CD4-positive, alpha-beta T cell treated with Interleukin-12 subunit alpha and Interleukin-12 subunit beta, for 1 hour (primary cell): ENCODE measurements at regions not wholly inside any gene's neighbourhood (a gene's known extent, or its start where the extent isn't known, plus 50 kb on each side); places are given as distances from the start of the nearest gene placed in this dataset.
"Not testable (repeated sequence)": the region's sequence is repeated elsewhere in the genome, so short reads cannot be mapped to it uniquely, and the experiment has no call there.

Source experiments
- DNase-seq: peaks from one replicate; pipeline ENCODE4 v3.0.0-alpha.2; 2020

DNA sequence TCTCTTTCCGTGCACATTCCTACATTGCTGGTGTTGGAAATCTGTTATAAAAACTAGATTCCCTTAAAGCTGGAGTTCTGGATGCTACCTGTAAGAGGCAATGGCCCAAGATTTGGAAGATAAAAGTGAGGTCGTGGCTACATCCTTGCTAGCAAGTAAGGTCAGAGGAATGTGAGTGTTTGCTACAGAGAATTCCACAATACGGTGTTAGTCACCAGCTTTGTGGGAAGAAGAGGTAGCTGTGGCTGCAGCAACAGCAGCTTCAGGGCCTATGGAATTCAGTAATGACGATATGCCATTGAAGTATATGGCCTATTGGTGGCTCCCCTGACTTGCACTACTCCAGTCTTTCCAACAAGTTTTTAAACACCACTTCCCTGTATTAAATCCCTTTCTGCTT, 227.7 kb upstream of the TMEM260 start:
- no peak for DNase-seq

DNA sequence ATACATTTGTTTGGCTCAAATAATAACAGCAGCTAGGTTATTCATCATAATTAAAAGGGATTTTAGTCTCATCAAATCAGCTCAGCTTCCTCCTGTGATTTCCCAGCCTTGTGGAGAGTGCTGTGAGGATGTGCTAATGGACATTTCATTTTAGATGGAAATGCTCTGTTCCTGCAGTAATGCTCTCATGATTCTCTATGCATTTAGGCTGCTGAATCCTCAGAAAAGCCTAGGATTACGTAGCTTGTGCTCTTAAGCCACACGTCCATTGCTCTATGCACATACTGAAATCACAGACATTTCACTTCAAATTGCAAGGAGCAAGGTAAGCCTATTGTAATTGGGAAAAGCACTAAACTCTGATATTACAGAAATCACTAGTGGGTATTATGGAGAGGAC, 226.6 kb upstream of the TMEM260 start:
- DNase-seq = no peak

DNA sequence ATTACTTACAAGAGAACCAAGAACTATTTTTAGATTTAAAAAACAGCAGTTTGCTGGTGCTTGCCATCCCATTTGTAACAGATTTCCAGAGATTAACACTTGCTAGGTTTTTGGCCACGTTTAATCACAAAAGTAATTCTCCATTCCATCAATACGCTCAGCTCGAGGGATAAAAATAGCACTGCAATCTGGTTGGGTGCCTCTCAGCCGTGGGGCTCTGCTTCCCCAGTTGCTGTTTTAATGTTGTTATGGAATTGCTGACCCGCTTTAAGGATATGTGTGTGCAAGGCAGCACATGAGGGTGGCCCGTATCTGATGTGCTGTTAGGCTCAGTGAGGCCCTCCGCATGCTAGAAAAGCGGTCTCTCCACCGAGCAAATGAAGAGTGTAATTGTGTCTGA, 222.2 kb upstream of the TMEM260 start:
- DNase-seq = no peak

DNA sequence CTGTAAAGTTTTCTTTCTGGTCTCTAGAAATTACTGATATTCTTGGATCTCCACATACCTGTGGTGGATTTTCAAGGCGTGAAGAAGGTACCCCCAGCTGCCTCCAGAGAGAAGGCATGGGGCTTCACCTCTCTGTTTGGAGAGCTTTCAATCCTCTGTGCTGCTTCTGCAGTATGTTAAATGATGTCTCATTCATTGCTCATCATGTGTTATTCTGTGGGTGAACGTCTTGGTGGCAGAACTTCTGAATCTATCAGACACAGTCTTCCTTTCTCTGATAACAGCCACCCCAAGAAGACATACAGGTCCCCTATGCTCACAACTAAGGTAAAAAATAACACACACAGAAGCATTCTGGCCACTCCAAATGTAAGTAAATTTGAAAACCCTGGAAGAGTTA, 221.3 kb upstream of the TMEM260 start:
- DNase-seq = no peak

DNA sequence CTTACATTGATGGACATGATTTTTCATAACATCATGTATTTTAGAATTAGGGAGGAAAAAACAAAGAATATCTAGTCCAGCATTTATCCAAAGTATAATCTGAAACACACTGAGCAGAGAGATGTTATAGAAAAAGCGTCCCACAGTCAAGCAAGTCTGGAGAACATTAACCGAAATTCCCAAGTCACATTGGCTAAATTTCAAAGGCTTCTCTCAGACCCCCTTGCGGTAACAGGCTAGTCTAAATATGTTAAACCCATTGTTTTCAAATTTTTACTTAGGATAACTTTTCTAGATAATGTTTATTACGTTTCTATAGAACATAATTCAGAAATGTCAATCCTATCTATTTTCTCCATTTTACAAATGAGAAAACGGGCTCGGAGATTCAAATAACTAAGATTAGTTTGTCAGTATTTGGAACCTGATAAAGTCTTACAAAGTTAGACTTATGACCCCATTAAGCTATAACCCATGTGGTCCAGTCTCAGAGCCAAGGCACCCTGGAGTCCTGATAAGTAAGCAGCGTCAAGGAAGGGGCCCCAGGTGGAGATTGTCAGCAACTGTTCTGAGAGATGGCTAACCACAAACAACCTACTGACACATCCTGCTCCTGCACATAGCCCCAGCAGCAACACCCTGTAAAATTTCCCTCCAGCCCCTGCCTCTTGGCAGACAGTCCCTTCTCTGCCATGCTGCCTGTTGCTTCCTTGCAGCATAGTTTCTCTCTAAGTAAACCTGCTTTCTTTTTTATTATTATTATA, 220.6 kb upstream of the TMEM260 start:
- DNase-seq = no peak

DNA sequence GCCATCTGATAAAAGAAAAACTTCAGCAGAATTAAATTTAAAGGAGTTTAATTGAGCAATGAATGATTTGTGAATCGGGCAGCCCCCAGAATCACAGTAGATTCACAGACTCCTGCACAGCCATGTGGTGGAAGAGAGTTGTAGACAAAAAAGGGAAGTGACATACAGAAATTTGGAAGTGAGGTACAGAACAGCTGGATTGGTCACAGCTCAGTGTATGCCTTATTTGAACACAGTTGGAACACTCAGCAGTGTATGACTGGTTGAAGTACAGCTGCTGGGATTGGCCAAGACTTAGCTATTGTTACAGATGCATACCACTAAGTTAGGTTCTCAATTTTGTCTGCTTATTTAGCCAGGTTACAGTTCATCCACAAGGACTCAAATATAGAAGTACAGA, 213.9 kb upstream of the TMEM260 start:
- DNase-seq = not testable (repeated sequence)

DNA sequence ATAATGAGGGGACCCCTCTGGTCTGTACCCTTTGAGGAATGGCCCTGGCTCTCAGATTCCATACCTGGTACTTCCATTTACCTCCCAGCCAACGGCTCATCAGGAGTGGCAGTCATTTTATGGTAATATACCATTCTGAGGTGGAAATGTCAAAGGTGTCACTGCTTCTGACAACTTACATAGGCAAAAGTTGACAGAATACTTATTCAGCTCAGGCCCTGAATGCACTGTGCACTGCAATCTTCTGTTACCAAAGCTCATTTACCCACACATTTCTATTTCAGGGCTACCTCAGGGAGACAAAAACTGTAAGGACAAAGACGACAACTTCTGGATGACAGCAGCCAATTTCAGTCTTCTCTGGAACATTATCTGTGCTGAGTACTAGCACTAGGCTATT, 212.2 kb upstream of the TMEM260 start:
- DNase-seq = no peak

DNA sequence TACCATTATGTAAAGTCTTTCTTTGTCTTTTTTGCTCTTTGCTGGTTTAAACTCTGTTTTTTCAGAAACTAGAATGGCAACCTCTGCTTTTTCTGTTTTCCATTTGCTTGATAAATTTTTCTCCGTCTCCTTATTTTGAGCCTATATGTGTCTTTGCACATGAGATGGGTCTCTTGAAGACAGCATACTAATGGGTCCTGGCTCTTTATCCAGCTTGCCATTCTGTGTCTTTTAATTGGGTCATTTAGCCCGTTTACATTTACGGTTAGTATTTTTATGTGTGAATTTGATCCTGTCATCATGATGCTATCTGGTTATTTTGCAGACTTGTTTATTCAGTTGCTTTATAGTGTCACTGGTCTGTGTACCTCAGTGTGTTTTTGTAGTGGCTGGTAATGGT, 207.9 kb upstream of the TMEM260 start:
- DNase-seq = no peak

DNA sequence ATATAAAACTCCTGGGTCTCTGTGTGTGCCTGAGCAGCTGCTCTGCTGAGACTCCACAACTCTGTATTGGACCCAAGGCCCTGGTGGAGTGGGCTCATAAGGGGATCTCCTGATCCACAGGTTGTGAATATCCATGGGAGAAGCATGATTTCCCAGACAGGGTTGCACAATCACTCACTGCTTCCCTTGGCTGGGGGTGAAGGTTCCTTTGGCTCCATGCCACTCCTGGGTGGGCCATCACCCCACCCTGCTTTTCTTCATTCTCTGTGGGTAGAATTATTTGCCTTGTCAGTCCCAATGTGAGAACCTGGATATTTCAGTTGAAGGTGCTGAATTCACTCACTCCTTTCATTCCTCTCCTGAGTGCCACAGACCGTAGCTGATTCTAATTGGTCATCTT, 205.2 kb upstream of the TMEM260 start:
- DNase-seq = no peak

DNA sequence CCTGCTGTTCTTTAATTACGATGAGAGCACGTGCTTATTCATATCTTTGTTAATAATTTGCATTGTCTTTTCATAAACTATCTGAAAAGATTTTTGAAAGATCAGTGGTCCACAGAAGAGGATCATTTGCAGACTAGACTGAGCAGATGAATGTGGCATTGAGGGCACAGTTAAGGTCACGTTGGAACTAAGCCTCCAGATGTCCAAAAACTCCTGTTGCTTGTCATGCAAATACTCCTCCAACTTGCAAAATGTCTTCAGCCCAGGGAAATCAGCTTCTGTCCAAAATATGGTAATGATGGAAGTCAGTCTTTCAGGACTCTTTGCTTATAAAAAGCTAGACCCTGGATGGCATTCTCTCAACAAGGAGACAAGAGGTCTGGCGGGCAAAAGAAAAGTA, 201.6 kb upstream of the TMEM260 start:
- no peak for DNase-seq

DNA sequence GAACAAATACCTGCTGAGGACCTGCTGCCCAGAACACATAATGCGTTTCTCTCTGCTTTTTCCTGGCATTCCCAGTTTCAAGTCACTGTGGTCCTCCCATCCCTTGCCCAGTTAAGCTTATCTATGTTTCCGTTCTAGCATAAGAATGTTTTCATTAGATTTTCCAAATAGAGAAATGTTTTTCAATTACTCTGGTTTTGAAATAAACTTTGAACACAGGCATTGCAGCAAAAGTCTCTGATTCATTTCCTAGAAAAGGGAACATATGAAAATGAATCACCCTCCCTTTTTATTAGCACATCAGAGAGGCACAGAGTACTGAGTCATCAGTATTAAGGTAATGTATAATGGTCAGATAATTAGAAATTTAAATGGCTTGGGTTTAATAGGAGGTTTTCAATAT, 201.1 kb upstream of the TMEM260 start:
- DNase-seq = no peak

DNA sequence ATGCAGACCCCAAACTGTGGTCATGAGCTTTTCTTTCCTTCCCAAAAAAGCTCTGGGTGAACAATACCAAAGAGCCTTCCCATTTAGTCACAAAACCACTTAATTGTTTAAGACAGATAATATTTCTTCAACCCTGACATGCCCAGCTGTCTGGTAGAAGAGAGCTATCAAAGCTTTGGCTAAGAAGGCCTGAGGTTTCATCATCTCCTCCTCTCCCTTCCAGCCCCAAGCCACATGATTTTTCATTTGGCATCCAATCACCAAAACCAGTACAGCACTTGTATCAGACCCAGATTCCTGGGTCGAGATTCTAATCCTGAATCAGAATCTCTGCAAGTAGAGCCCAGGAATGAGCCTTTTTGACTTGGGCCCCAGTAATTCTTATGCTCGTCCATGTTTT, 199.6 kb upstream of the TMEM260 start:
- DNase-seq = no peak

DNA sequence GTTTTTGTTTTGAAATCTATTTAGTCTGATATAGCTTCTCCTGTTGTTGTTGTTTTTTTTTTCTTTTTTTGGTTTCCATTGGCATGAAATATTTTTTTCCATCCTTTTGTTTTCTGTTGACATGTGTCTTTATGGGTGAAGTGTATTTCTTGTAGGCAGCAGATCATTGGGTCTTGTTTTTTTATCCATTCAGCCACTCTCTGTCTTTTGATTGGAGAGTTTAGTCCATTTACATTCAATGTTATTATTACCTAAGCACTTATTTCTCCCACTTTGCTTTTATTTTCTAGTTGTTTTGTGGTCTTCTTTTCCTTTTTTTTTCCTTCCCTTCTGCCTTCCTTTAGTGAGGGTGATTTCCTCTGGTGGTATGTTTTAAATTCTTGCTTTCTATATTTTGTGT, 193.6 kb upstream of the TMEM260 start:
- DNase-seq = no peak

DNA sequence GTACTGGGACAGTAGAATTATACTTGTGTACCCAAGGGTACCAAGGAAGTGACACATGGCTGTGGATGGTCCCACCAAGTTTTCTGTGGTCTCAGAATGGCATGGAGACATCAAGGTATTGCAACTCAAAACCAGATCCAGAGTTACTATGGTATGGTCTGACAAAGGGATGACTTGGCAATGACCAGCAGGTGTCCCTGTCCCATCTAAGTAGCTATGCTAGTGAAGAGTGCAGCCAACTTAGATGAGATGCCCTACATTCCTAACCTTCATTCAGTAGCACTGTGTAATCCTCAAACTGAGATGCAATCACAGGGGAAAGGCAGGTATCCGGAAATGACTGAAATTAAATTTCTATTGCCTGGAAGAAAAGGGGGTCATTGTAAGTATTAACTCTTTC, 188.7 kb upstream of the TMEM260 start:
- DNase-seq = no peak

DNA sequence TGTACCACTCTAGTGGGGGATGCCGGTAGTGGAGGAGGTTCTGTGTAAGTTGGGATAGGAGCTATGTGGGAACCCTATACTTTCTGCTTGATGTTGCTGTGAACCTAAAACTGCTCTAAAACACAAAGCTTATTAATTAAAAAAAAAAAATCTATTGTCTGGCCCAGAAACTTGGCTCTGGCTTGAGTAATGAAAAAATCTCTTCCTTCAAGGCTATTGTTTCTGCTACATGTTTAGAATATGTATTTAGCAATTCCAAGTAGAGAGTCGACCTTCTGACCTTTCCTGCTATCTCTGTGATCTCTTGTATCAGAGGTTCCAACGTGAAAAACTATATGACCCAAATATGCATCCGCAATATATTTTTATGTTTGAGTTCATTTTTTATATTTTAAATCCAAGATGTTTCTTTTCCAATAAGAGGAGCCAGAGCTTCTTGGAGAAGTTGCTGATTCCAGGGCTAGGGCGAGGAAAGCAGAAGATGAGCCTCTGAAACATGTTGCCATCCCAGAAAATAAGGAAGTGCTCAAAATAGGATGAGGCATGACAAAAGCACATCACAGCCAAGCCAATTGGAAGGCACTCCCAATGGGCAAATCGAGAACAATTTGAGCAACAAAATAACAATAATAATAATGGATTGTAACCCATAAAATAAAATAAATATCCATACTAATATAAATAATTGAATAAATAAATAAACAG, 184.6 kb upstream of the TMEM260 start:
- DNase-seq = no peak

DNA sequence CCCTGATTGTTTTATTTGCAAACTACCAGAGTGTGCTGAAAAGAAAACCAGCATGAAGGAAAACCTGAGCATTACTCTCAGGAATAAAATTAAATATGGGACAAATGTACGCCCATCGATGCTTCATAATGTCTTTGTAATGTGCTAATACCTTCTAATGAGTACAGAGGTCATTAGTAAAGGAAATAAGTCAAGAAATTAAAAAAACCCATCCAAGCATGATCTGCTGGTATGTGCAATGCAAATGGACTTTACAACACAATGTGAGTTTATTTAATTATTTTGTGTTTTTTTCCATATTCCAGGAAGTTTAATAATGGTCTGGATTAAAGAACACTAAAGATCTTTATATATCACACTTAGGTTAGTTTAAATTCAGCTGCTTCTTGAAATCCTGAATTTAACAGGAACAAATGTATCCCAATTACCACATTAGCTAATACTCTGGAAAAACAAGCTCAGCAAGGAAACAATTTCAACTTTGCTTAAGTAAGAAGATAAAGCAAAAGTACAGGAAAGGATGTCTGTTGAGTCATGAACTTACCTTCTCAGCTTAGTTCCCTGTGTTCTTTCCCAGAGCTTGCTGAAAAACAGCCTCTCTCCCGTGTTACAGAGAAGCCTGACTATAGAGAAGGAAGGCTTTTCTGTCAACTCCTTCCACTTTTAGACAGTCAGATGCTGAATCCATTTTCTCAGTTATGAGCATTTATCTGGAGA, 179.3 kb upstream of the TMEM260 start:
- no peak for DNase-seq

DNA sequence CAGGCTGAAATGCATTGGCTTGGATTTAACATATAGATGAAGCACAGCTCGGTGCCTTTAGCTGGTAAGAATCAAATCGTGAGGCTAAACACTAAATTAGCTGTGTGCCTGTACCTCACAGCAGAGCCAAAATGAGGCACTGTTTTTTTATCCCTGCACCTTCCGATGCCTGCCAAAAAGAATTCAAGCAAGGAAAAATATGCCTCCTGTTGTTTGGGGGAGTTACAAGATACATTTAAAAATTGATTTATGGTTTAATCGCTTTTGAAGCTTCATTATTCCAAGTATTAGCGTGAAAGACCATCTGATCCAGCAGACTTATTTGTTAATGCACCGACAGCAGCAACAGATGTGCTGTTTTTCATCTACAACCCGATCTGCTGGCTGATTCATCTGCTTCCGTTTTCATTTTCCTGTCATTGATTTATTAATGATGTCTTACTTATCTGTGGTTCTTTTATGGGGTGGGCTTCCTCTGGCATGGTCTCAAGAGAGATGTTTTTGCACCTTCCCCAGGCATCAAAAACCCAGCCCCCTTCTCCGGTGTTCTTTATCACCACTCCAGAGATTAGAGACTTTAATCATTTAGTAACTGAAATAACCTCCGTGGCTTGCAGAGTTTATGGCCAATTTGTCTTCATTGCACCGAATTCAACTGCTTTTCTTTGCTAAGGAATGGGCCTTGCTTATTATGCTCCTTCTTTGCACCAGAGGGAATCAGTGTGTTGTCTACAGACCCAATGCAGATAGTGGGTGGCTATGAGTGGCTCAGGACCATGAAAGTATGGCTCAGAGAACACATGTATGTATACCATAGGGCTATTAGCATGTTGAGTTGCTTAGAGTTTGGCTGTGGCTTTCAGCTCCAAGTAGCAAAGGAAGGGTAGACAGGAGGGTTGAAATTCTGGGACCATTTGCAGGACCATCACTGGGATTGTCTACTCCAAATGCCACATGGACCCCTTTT, 166.8 kb upstream of the TMEM260 start:
- no peak for DNase-seq

DNA sequence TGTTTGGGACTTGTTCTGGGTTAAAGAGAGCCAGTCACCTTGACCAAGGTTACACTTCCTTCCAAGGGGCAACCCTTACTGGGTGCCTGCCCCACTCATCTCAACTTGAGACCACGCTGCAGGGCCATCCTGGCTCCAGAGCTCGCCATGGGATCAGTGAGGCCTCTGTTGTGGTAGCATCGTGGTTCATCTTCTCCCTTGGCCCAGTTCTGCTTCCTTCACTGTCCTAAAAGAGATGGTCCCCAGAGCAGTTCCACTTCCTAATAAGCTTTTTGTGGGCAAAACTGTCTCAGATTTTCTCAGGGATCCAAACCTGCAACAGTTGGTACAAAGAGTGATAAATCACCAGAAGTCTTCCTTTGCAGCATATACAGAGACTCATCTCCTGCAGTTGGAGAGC, 165.9 kb upstream of the TMEM260 start:
- DNase-seq = no peak

DNA sequence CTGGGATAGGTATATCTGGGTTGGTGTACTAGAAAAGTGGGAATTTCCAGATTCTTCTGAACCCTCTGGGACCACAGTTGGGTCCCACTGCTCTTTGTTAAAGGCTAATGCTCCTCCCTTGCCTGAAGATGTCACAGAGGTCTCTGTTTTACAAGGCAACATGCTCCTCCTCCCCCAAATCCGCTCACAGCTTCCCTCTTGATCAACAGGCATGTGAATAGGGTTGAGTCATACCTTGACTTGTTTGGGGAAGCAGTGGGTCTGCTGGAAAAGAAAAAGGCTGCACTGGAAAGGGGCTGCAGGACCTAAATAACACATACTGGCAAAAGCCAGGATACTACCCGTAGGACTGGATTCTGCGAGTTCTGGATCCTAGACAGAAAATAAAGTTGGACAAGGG, 165.4 kb upstream of the TMEM260 start:
- no peak for DNase-seq

DNA sequence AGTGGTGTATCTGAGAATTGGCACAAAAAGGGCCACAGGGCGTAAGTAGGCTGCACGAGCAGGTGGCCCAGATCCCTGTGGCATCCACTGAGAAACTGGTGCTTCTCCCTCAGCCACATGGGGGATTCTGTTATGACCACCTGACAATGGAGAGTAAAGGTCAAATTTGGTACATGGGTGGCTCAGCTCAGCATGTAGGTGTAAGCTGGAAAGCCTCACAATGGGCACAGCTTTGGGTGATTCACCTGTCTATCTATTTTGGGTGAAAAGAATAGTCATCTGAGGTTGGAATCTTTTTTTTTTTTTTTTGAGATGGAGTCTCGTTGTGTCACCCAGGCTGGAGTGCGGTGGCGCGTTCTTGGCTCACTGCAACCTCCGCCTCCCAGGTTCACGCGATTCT, 163.4 kb upstream of the TMEM260 start:
- DNase-seq = no peak

DNA sequence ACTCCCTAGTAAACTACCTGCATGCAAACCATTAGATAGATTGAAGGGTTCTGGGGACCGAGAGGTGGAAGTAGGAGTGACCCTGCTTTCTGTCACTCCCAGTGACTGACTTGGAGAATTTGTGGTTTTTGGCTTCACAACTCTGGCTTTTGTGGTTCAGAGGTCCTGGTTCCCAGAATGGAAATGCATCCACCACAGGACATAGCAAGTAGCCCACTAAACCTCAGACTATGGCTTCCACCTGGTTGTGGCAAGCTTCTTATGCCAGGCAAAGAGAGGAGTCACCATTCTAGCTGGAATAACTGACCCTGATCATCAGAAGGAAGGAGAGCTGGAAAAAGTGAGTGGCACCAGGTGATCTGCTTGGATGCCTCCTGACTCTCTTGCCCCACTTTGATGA, 162.4 kb upstream of the TMEM260 start:
- DNase-seq = no peak

DNA sequence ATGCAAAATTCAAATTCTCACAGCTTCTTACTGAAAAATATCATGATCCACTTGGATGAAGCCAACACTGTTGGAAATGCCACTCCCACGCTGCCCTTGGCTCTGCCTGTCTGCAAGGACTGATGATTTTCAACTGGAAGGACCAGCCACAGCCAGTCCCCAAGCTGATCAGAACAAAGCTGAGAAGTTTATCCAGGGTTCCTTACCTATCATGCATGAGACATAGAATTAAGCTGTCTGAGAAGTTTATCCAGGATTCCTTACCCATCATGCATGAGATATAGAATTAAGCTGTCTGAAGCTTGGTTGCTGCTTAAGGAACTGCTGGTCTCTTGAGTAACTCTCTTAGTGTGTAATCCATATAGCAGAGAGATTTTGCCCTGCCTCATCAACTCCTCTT, 159.8 kb upstream of the TMEM260 start:
- DNase-seq = no peak

DNA sequence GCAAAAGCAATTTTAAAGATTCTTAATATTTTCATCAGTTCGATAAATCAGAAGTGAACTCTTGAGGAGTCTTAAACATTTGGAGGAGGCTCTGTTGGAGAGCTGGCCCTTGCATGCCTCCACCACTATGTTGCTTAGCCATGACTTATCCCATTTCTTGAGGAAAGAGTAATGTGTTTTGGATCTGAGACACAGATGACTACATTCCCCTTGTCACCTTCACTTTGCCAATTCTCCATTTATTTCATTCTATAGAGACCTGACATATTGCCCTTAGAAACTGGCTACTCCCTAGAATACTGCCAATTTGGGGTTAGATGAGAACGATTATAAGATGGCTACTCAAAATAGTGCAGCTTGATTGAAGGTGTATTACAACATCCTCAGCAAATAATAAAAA, 157.4 kb upstream of the TMEM260 start:
- DNase-seq = no peak
